Pulmonary artery endothelial cell (primary cell): ENCODE measurements at regions not wholly inside any gene's neighbourhood (a gene's known extent, or its start where the extent isn't known, plus 50 kb on each side); places are given as distances from the start of the nearest gene placed in this dataset.
"Not testable (repeated sequence)": the region's sequence is repeated elsewhere in the genome, so short reads cannot be mapped to it uniquely, and the experiment has no call there.

Experiments
- DNase-seq: peaks from one replicate; pipeline ENCODE4 v3.0.0-alpha.2; 2011; ENCODE audit warnings: low read depth, low spot score

- no peak for DNase-seq
Observed at GRCh38 chr4:179110356-179110755, 1668.1 kb upstream of the AGA start.

DNA sequence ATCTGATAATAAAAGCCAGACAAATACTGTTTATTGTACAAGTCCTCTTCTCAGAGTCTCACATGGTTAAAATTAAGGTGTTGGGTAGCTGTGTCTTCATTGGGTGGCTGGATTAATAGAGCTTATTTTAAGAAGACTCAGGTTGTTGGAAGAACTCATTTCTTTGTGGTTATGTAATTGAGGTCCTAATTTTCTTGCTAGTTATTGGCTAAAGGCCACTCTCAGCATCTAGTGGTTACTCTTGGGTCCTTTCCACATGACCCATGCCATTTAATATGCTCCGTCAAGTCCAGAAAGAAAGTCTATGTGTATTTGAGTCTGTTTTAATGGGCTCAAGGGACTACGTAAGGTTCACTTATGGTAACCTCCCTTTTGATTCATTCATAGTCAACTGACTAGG lies 1668.6 kb upstream of the AGA start:
- DNase-seq, result no peak

DNA sequence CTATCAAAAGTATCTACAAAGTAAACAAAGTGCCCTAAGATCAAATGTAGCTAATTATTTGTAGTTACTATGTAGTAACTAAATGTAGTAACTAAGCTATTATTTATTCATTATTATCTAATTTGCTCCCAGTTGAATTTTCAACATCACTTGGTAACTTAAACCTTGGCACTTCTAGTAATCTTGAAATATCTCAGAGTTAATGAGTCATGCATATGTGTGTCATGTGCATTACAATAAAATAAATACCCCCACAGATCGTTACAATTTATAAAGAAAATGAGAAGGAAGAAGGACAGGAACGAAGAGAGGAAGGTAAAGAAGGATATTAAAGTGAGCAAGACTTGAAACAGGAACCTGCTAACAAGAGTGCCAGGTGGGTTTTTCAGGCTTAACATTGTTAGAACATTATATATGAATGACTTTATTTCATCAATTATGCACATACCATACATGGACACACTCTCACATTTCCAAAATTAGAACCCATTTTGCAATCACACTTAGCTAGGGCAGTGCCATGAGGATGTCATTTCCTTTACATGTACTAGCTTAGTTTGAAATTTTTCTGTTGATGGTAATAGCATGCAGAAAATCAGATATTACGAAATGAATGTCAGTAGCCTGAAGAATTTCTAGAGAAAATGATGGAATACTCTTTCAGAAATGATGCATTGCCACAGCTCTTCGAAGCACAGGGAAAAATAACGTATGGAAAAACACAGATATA lies 1670.4 kb upstream of the AGA start:
- DNase-seq, result no peak

DNA sequence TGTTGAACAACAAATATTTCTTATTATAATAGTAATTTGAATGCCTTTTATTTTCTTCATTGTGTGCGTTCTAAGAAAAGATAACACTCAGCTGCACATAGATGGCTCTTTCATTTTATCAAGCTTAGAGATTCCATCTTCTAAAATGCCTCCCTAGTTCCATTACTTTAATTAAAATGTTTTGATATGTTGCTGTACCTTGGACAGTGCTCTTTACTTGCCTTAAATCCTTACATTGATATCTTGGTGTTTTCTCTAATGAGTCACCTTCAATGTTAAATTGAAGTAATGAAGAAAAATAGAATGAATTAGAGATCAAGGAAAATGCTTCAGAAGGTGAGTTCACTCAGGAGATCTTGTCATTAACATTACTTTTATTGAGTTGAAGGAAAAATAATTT lies 1672.4 kb upstream of the AGA start:
- DNase-seq, result no peak

DNA sequence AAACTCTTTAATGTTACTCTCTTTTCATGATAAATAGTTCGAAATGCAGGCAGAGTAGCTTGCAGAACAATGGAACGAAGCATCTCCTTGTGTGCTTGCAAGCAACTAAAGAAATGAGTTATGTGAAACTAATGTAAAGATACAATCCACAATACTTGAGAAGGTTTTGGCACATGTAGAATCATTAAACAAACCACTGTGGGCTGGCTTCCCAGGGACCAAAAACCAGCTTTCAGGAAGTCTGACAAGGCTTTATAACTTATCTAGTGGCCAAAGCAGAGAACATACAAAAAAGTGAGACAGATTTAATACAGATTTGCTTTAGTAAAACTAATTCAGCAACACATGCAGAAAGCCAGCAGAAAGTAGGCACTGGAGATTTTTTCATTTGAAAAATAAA lies 1673.8 kb upstream of the AGA start:
- no peak for DNase-seq

DNA sequence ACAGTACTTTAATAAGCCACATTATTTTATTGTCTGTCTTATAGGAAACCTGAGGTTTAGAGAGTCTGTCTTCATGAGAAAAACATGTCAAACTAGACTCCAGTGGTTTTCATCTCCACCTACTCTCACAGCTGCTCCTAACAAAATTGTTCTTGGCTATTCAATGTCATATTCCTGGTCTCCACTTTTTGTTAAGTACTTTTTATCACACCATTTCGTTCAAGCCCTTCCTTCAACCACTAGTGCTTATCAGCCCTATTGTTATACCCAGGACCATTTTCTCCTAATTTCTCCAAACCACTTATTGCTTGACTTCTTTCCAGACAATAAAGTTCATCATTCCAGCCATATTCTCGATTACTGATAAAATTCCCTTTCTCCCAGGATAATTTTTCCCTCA lies 1674.3 kb upstream of the AGA start:
- DNase-seq, result no peak

DNA sequence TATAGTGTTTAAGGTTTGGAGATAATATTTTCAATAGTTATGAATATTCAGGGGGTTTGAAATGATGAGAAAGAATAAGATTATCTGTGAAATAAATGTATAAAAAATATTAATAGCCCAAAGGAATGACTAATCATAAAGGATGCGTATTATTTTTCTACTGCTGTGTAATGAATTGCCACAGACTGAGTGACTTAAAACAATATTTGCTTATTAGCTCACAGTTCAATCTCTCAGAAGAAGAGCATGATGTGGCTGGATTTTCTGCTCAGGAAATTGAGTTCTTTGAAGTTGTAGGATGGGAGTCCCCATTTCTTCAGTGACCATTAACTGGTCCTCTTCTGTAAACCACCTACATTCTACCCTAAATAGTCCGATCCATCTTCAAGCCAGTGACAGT lies 1680.8 kb upstream of the AGA start:
- no peak for DNase-seq

- no peak for DNase-seq
Observed at GRCh38 chr4:179124419-179124818, 1682.2 kb upstream of the AGA start.

GRCh38 chr4:179124957-179125356 lies 1682.7 kb upstream of the AGA start:
- no peak for DNase-seq

DNA sequence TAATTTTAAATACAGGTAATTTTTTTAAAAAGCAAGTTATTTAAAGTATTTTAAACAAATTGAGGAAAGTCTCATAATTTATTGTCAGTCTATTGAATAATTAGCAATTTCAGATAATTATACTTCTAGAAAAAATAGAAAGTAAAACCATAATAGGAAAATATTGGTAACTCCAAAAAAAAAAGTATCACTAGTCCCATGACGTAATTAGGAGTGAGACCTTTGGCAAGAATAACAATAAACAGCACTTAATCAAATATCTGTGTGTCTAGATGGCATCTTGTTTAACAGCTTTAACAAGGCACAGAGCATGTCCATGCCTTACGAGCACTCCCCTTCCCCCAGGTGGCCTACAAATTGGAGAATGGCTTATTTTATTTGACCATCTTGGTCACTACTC lies 1683.6 kb upstream of the AGA start:
- DNase-seq, result no peak

DNA sequence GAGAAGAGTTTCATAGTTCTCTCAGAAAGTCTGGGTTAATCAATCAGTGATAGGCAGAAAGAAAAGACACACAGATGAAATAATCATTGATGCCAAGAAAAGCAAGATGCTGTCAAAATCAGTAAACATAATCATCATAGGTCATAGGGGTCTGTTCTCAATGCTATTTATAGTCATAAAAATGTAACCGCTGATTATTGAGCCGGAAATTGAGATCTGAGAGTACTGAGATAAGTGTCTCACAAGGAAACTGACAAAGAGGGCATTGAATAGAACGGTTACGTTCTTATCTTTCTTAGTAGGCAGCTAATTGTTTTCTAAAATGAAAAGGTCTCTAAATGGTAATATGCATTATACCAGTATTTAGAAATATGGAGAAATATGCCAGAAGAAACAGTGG lies 1686.1 kb upstream of the AGA start:
- no peak for DNase-seq

GRCh38 chr4:179130122-179130714 lies 1688.0 kb upstream of the AGA start:
- DNase-seq, result no peak

DNA sequence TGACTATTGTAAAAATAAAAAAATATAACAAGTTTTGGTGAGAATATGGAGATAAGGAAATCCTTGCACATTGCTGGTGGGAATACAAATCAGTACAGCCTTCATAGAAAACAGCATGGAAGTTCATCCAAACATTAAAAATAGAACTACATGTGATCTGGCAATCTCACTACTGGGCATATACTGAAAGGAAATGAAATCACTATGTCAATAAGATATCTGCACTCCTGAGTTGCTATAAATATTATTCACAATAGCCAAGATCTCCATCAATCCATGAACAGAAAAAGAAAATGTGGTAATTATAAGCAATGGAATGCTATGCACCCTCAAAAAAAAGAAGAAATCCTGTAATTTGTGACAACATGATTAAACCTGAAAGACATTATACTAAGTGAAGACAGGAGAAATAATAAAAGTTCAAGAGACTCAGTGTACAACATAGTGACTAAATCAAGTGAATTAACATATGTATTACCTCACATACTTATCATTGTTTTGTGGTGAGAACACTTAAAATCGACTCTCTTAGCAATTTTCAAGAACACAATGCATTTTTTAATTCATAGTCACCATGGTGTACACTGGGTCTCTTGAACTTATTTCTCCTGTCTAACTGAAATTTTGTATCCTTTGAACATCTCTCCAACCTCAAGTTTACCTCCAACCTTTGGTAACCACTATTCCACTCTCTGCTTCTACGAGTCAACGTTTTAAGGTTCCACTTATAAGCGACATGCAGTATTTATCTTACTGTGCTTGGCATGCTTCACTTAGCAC lies 1703.7 kb upstream of the AGA start:
- DNase-seq, result no peak

- DNase-seq, result no peak
Observed at GRCh38 chr4:179151770-179152169, 1709.5 kb upstream of the AGA start.

- no peak for DNase-seq
Observed at GRCh38 chr4:179163147-179163546, 1720.9 kb upstream of the AGA start.

DNA sequence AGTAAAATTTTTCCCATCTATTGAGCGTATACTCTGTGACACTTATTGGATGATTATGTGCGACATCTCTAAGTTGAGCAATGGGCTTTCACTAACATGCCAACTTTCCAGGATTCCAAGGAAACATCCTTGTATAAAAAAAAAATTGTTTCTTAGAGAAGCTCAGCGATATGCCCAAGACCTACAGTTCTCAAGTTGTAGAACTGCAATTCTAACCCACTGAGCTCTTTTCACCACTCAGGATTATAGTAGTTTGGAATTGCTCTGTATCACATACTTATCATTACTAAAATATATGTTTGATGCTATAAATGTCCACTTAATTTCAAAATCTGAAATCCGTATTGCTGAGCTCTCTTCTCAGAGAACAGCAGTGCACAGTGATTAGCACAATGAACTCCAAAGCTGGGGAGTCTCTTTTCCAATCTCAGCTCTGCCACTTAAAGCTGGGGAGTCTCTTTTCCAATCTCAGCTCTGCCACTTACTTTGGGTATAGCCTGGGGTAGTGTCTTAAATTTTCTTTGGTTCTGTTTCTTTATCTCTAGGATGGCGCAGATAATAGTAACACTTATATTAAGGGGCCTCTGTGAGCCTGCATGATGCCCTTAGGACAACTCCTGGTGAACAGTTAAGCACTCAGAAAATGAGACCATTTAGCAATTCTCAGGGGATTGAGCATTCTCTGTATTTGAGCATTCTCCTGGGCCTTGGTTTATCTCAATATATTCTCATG lies 1722.2 kb upstream of the AGA start:
- no peak for DNase-seq

GRCh38 chr4:179165000-179165738 lies 1722.9 kb upstream of the AGA start:
- no peak for DNase-seq

- DNase-seq, result no peak
Observed at GRCh38 chr4:179165862-179166261, 1723.6 kb upstream of the AGA start.

- not testable (repeated sequence) for DNase-seq
Observed at GRCh38 chr4:179170308-179170707, 1728.1 kb upstream of the AGA start.

DNA sequence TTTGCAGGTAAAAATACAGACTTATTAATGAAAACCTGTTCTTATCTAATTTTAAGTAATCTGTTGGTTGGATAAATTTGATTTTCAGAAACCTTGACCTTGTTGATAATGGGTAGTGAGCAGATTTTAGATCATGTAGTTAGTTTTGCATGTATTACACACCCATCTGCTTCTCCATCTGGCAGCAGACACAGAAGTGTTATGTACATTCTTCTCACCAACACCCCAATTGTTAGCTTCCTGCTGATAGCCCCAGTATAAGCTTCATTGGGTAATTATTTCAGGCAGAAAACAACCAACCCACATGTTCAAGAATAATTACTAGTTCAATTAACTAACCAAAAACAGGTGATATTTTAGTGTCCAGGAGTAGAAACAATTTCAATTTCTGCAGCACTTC lies 1740.5 kb upstream of the AGA start:
- no peak for DNase-seq

DNA sequence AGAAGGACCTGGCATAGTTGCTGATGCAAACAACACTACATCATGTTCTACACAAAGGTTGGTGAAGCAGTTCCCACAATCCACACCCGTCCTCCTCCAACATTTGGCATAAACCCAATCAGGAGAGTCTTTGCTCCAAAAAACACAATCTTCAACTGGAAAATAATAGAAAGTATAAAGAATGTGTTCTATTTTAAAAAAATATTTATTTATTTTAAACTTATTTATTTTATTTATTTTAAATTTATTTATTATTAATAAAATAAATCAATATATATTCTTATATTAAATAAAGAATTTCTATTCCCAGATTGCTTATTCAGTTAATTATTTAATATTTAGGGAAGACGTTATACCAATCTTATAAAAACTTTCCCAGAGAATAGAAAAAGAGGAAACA lies 1753.7 kb upstream of the AGA start:
- DNase-seq, result no peak
